Putamen (tissue), 1 donor: ENCODE measurements at regions not wholly inside any gene's neighbourhood (a gene's known extent, or its start where the extent isn't known, plus 50 kb on each side); places are given as distances from the start of the nearest gene placed in this dataset.

Source experiments
- DNase-seq: peaks from one replicate; pipeline ENCODE4 v3.0.0-alpha.2; 2016; ENCODE audit warnings: low spot score

DNA sequence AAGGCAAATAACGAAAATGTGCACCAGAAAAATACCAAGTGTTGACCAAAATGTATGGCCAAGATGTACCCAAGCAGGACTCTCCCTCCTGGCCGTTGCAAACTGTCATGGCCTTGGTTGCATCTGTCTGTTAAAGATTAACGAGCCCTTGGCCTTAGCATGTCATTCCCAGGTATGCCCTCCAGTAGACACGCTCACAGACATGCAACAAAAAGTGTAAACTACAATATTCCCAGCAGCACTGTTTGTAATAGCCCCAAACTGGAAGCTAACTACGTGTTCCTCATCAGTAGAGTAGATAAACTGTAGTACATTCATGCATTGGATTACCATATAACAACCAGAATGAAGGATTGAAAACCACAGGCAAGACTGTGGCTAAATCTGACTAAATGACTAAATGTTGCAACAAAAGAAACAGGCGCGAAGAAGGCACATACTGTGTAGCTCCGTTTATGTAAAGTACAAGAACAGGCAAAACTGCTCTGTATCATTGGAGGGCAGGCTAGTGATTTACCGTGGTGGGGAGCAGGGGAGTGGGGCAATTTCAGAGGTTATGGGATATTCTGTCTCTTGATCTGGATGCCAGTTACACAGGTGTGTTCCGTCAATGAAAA, 232.8 kb upstream of the DIO3 start:
- DNase-seq = no peak

DNA sequence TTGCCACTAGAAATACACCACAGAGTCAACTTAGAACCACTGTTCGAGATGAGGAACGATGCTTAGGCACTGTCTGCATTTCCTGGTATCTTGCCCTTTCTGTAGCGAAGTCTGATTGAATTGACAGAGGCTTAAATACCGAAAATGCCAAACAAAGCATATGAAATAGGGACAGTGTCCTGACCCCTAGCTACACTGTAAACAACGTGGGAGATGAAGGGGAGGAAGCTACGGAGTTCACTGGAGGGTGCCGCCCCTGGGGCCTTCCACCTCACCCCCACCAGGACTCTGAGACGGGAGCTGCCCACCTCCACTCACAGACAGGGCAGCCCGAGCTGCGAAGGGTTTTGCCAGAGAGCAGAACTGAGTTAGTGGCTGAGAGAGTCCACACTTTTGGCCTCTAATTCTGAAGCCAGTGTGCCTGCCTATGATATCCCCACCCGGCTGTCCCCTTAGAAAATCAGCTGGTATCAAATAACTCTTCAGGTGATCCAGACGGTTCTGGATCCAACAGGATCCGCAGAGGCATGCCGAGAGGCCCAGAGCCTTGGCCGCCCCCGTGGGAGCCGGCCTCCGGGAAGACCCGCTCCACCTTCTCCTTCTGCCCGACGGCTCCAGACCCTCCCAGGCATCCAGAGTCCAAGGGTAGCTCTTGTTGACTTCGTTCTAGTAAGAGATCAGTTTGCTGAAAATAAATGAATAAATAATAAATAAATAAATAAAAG, 230.7 kb upstream of the DIO3 start:
- DNase-seq = no peak

DNA sequence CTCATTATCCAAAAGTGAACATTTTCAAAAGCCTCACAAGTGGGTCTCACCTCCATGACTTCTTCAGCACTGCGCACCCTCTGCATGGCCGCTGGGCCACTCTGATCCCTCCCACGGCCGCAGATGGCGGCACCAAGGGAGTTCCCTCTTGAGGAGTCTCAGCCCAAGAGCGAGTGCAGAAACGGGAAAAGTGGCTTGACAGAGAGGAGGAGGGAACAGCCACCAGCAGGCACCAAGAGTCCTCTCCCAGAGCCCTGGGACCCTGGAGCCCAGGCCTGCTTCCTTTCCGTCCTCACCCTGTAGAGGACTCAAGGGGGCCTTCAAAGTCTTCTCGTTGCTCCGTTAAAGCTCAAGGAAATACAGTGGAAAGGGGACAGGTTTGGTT, 230.2 kb upstream of the DIO3 start:
- DNase-seq = no peak

DNA sequence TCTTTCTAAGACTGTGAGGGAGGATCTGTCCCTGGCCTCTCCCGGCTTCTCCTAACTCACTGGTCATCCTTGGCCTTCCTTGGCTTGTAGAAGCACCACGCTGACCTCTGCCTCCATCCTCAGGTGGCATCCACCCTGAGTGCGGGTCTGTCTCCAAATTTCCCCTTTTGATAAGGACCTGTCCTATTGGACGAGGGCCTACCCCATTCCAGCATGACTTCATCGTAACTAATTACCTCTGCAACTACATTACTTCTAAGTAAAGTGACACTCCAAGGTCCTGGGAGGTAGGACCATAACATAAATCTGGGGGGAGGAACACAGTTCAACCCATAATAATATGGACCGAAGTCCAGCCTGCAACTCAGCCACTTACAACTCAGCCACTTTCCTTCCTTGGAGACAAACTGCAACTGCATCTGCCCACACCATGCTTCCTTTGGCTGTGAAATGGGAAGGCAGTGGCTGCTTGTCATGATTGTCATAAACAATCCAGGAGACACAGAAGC, 229.6 kb upstream of the DIO3 start:
- no peak for DNase-seq

DNA sequence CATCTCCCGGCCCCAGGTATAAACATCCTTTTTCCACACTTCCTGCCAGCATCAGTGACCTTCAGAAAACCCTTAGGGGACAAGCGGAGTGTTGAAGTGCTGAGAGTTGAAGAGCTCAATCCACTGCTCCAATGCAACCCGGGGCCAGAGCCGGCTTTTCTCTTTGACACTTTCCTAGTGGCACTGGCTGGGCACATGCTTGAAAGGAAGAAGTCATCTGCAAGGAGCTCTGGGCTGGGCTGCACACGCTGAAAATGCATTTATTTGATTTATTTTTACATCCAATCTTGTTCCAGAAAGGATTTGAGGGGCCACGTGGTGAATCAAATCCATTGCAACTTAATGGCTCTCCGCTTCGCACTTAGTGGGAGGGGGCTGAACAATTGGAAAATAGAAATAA, 229.0 kb upstream of the DIO3 start:
- no peak for DNase-seq

DNA sequence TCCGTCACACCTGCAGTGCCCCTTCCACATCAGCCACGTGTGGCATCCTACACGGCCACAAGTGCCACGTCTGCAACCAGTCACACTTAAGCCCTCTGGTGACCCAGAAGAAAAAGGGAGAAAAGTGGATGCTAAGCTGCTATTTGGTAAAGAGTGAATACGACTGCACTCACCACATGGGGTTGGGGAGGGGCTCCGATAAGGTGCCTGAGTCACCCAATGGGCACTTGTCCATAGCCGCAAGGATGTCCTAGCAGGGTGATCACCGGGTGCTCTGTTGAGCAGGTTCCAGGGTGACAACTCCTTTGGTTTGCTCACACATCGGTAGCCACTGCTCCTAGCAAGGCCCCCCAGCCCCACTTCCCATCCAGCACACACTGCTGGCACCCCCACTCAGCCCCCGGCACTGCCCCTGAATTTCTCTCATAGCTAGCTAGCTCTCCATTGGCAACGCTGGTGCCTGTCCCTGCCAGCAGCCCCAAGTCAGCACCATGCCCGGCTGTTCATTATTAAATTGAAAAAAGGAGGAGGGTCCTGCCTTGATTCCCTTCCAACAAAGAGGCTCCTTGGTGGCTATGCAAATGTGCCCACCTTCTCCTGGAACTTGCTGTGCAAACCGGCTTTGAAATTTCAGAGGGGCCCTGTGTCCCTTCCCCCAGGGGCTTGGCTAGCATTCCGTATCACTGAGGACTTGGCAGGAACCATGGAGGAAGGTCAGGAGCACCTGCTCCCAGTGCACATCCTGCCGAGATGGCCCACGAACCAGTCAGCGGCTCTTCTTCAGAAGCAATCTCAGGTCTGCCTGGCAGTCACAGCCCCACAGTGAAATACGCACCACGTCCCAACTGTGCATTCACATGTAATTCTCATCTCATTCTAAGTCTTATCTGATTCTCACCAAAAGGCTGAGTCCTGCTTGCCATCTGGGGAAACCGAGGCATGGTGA, 227.7 kb upstream of the DIO3 start:
- DNase-seq = no peak

DNA sequence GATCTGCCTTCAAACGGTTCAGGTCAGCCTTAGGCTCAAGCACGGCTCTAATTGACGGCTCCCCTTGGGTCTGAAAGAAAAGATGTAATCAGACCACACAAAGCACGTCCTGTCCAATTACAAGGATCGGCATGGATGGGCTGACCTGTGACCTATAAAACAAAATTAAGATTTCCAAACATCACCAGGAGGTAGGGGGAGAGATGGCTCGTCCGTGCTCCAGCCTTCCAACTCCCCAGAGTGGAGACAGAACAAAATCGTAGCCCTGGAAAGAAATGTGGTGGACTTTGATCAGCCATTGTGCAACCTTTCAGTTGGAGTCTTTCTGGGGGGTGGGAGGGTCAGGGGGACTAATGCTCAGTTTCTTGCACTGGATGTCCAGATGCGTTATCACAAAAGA, 226.6 kb upstream of the DIO3 start:
- DNase-seq = no peak

DNA sequence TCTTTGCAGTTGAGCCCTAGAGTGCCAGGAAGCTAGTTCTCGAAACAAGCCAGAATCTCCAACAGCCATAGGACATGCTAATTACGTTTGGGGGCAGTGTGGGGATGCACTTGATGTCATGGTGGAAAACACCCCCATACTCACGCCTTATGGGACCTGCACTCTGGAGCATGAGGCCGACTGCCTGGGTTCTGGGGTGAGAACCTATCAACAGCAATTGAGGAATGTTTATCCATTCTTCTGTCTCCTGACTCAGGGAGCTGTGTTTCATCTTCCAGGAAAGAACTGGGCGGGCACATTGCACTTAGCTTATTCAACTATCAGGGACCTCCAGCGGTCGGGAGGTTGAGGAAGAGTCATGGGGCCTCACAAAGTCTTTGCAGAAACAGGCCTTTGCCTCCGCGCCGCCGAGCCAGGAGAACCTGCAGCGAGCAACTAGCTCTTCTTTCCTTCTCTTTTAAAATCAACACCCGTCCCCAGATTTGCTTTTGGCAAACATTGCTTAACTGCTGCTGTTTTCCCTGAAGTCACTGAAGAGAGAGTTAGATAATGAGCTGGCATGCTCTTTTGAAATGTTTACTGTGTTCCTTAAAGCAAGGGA, 226.1 kb upstream of the DIO3 start:
- DNase-seq = no peak

DNA sequence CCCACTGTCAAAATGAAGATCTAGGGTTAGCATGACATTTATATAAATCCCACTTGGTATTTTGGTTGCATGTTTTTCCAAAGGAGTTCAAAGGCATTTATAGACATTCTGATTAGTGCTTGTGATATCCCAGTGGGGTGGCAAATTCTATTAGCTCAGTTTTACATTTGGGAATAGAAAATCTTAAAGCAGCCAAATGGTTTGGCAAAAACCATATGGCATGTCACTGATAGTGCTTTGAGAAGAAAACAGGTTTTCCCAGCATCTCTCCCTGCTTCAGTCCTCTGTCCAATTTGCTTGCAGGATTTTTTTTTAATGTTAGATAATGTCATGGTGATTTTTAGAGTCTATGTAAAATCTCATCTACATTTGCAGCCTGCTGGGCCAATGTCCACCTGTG, 225.1 kb upstream of the DIO3 start:
- no peak for DNase-seq

DNA sequence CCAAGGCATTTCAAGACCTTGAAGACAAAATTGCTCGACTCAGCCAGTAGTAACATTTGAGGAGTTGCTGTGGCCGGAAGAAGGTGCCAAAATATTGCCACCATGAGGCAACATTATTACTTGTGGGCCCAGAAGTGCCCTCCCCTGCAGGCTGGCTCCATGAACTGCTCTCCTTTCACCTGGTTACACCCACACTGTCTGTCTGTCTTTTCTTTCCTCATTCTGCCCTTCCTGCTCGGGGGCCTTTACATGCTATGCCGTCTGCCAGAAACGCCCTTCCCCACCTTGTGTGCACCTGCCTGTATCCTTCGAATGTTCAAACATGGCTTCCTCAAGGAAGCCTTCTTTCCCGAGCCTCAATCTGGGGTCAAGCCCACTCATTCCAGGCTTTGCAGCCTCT, 224.2 kb upstream of the DIO3 start:
- no peak for DNase-seq

DNA sequence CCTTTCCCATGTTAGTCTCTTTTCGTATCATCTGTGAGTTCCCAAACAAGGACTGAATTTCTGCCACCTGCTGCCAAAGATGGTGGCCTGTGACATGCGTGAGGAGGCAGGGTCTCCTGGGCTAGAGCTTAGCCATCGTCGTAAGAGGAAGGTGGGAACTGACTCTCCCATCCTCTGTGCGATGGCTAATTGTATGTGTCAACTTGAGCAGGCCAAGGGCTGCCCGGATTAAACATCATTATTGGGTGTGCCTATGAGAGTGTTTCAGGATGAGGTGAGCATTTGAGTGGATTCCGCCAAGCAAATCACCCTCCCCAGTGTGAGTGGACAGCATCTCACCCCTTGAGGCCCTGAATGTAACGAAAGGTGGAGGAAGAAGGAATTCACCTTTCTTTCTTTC, 220.7 kb upstream of the DIO3 start:
- no peak for DNase-seq

DNA sequence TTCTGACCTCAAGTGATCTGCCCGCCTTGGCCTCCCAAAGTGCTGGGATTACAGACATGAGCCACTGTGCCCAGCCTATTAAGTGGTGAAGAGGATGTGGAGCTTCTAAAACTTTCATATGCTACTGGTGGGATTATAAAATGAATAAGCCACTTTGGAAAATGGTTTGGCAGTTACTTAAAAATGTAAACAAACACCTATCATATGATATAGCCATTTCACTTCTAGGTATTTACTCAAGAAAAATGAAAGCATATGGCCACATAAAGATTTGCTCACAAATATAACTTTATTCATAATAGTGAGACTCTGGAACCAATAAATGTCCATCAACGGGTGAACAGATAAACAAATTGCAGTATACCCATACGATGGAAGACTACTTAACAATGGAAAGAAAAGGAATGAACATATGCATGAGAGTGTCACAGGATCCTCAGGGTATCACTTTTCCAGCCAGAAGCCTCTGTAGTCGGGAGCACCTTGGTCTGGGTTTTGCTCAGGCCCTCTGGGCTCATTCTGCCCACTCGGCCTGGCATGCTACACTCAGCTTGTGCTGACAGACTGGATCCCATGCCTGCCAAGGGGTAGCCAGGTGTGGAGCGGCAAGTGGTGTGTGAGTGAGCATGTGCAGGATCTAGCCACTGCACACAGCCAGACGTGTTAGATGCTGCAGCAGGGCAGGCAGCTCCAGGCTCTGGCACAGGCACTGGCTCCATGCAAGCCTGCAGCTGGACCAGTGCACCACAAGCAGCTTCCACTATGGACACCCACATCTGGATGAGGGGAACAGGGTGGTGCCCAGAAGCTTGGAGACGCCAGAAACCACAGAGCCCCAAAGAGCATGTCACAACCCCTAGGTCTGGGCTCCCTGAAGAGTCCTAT, 213.2 kb upstream of the DIO3 start:
- no peak for DNase-seq

DNA sequence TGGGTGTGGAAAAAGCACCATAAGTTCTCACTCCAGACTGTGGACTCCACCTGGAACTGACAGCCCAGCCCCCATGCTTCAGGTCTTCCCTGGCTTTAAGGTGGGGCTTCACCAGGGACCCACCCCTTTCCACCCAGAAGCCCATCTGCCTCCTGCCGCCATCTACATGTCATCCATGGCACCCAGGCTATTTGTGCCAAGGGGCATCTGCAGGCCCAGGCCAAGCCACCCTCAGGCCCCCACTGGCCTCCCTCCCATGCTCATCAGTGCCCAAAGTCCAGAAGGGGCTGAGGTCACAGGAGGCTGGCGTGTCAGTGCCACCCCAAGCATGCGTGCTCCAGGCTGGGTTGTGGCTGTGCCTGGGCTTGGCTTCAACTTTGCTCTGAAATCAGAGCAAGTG, 212.2 kb upstream of the DIO3 start:
- DNase-seq = no peak

DNA sequence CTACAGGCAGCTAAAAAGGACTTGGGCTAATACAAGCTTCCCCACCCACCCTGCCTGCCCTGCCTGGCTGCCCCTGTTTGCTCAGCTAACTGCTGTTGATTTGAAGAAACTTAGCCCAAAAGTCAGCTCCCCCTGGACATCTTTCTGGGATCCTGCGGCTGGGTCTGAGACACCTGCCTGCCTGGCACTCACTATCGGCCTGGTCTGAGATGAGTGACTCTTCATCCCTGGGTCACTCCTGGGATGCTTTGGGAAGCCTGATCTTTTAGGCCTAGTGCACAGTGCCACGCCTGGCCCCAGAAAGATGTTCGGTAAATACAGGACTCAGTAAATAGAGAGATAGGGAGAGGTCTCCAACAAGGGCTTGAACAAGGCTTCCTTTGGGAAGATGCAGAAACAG, 211.3 kb upstream of the DIO3 start:
- DNase-seq = no peak

DNA sequence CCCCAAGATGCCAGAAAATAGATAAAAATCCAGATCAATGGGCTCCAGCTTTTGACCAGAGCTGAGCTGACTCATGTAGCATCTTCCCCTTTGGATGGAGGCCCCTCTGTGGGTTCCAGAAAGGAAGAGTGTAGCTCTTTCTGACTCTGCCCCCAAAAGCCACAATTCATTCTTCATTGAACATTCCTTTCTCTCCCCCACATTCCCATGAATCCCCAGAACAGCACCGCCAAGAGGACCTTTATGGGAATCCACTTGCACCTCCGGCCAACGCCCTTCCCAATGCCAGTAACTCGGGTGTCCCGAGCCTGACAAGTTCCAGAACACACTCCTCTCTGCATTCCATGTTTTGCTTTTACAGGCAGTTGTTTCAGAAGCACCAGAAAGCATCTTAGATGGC, 210.6 kb upstream of the DIO3 start:
- DNase-seq = no peak

DNA sequence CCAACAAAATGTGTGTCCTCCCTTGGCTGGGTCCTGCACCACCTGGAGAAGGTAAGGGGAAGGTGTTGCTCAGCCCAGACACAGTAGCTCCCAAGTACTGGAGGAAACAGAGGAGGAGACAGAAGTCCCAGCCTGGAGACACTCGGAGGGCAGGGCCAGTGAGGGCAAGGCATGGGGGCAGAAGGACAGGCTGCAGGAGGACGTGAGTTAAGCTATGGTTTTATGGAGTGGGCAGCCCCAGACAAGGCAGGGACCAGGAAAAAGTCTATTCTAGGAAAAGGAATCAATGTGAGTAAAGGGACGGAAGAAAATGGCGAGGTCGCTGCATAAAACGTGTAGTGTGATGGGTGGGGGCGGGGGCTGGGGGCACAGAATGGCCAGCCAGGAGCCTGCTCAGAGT, 210.1 kb upstream of the DIO3 start:
- DNase-seq = no peak

DNA sequence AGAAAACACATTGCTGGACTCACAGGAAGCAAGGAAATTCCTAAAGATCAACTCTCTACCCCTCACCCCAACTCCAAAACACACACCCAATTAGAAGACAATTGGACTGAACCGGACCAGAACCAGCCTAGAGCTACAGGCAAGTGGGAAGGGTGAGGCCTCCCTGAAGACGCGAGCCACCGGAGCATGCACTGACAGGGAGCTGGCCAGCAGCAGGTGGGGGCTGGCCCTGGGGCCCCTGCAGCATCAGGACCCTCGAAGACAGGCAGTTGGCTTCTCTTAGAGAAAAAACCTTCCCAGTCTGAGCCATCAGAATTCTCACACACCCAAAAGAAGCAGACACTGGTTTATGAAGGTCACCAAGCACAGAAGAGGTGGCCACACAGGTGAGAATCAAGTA, 209.5 kb upstream of the DIO3 start:
- no peak for DNase-seq

DNA sequence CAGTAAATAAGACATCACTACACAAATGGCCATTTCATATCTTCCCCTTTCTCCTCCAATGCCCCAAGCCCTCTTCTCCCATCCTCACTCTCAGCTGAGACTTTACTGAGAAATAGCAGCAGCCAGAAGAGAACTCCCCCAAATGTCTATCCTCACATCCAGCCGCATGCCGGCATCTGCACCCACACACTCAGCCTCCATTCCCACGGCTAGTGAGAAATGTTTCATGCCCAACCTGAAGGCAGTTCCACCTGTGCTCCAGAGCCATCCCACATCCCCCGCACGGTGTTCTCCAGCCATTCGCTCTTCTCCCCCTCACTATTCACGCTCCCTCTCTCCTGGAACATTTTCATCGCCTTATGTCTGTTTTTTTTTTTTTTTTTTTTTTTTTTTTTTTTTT, 208.7 kb upstream of the DIO3 start:
- no peak for DNase-seq

DNA sequence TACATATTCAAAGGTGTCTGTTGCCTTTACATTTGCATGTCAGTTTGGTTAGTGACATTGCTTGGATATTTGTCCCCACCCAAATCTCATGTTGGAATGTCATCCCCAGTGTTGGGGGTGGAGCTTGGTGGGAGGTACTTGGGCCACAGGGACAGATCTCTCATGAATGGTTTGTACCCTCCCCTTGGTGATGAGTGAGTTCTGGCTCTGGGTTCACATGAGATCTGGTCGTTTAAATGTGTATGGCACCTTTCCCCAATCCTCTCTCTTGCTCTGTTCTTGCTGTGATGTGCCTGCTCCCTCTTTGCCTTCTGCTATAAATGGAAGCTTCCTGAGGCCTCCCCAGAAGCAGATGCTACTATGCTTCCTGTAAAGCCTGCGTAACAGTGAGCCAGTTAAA, 207.9 kb upstream of the DIO3 start:
- no peak for DNase-seq

DNA sequence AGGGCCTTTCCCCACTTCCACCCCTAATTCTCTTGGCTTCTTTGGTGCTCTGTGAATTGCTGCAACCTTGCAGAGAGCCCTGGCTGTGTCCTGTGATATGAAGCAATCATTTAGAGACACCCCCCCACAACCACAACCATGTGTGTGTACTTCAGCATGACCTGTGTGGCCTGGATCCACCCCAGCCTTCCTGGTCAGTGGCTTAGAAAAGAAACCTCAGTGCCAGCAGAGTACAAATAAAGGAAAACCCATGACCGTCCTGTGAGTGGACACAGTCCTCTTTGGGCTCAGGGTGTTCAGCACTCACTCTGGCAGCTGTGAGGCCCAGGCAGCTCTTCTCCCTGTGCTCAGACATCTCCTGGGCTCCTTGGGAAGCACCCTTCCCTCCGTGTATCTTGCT, 206.6 kb upstream of the DIO3 start:
- DNase-seq = no peak

DNA sequence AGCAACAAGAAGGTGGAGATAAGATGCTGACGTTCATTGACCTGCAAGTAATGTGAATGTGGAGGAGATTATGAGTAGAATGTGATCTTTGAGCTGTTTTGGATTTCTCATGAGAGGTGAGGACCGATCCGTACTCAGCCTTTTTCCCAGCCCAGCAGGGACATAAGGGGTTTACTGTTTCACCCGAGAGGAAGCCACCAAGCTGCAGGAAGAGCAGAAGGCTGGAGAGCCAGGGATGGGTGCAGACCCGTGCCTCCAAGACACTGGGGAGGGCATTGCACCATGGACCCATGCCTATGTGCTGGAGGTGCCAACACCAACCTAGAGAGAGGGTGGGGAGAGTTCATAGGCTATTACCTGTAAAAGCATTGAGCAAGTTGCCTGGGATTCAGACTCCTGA, 206.0 kb upstream of the DIO3 start:
- no peak for DNase-seq

DNA sequence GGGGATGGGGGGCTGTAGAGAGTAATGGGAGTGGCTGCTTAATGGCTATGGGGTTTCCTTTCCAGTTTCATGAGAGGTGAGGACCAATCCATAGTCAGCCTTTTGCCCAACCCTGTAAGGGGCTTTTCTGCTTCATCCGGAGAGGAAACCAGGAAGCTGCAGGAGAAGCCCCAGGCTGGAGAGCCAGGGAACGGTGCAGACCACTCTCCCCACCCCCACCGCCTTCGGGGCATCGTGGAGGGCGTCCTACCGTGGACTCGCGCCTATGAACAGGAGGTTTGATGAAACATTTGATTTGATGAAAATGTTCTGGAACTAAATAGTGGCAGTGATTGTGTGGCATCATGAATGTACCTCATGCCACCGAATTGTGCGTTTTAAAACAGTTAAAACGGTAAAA, 204.3 kb upstream of the DIO3 start:
- no peak for DNase-seq
